HT-29 (cell line): ENCODE measurements at regions not wholly inside any gene's neighbourhood (a gene's known extent, or its start where the extent isn't known, plus 50 kb on each side); places are given as distances from the start of the nearest gene placed in this dataset.

Experiments used
- DNase-seq: peaks from one replicate; pipeline ENCODE4 v3.0.0-alpha.2; 2015; ENCODE audit warnings: low spot score

DNA sequence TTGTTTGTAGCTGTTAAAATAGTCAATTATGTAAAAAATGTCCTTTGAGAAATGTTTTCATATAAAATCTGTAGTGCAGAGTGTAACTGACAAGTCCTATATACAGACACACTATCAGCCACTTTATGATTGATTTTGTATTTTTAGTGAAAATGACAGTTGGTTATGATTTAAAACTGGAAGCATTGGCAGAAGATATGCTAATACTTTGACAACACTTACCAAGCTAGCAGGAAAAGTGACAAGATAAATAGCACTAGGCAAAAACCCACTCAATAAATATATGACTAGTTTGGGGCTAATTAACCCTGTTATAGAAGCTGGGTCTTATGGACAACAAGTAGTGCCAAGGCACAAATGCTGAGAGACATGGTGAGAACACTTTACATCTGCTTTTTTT lies 772.9 kb upstream of the NOVA1 start:
- DNase-seq = no peak

DNA sequence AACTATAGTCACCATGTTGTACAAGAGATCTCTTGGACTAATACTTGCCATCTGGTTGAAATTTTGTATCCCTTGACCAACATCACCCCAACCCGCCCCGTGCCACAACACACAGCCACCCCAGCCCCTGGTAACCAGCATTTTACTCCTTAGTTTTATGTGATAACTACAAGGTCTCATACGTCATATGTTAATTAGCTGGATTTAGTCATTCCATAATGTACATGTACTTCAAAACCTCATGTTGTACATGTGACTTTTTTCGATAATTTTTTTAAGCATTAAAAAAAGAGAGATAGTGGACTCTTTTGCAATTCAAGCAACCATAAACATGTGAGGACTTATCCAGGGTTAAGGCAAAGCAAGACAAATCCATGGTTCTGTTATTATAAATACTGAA lies 773.4 kb upstream of the NOVA1 start:
- DNase-seq = no peak

DNA sequence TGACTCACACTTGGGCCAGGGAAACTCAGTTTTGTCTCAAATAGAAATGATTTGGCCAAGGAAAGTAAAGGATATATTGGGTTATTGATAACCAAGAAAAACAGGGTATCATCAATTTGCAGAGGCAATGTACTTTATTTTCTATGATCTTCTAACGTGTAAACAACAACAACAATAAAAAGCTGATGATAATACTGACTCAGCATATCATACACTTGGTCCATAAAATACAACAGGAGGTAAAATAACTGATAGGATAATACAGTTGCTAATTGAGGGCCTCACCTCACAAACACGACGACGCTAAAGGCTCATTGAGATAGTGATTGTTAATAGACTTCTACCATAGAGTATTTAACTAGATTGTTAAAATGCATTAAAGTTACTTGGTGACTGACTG lies 774.0 kb upstream of the NOVA1 start:
- no peak for DNase-seq

DNA sequence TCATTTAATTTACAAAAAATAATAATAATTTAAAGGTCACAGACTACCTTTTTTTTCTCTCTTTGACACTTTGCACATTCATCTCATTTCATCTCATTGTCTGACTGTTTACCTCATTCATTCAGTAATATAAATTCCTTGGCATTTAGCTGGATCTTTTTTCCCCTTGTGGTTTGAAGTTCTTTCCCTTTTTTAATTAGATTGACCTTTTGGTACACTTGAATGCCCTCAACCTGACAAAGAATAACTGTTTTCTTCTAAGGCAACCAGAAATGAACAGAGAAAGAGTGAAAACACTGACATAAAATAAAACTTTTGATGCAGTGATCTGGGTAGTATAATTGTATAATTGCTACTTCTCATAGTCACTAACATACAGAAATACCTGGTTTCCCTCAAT lies 774.9 kb upstream of the NOVA1 start:
- no peak for DNase-seq

DNA sequence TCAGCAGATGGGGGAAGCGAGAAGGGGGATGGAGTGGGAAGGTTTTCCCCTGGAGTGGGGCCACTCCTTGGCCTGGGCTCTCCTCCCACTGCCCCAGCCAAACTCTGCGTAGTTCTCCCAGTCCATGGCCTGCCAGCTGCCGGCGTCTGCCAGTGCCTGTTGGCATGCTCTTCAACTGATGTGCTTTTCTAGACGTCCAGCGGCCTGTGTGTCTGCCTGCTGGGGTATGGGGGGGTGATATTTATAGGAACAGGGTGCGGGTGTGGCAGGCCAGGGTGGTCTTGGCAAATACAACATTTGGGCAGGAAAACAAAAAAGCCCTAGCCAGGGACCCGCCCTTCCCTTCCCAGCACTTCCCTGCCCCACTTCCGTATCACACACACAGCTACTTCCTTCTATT lies 786.3 kb upstream of the NOVA1 start:
- DNase-seq = no peak

DNA sequence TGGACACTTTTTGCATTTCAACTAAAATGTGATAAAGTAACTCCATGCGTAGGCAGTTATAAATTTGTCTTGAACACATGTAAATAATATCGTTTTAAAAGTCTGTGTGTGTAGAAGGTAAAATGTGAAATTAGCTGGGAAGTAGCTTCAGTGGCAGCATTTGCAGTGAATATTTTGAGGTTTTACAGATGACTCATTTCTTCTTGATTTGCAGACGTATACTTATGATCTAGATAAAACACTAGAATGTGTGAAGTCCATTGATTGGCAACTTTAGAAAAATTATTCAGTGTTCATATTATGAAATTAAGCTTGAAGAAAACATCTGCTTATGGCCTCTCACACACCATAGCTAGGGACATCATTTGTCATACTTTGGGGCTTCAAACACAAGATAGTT lies 788.6 kb upstream of the NOVA1 start:
- DNase-seq = no peak

DNA sequence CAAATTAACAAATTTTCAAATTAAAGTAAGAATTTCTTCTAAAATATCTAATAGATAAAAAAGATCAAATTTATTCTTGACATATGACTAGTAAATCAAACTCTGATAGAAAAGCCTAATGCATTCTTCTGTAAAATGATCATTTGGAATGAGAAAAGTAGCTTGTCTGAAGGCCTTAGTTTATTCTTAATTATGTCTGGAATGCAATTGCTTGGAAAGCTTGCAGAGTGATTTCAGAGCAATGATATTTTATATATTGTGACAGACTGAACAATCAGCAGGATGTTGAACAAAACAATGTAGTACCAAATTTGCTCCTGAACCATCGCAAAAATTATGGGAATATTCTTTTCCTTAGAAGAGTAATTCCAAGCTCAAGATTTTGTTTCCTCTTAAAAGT lies 789.6 kb upstream of the NOVA1 start:
- DNase-seq = no peak

DNA sequence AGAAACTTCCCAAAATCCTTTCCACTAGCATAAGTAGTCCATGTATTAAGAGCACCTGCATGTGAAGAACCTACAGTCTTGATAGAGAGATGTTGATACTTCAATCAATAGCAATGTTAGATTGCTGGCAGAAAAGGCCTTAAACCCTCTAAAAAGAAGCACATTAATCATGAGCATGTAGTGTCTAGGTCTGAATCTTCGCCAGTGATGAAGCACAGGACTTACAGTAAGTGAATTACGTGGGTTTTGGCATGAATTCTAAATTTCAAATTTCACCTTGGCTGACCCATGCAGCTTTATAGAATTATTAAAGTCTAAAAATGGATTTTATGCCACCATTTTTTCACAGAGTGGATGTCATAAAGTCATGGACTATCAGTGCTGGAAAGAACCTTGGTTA lies 791.6 kb upstream of the NOVA1 start:
- no peak for DNase-seq

DNA sequence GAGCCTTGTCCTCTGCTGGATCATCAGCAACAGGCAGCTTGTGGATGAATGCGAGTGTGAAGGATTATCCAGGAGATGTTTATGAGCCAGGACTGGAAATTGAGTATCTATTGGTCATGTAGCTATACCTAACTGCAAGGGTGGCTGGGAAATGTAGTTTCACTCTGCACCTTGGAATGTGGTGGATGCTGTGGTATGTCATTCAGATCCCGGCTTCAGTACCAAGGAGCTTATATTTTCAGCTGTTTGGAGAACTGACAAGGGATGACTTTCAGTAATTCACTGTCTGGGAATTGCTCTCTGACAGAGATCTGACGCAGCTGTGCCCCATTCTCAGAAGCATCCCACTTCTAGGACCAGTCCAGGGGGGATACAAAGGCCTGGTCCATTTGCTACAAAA lies 792.3 kb upstream of the NOVA1 start:
- no peak for DNase-seq

DNA sequence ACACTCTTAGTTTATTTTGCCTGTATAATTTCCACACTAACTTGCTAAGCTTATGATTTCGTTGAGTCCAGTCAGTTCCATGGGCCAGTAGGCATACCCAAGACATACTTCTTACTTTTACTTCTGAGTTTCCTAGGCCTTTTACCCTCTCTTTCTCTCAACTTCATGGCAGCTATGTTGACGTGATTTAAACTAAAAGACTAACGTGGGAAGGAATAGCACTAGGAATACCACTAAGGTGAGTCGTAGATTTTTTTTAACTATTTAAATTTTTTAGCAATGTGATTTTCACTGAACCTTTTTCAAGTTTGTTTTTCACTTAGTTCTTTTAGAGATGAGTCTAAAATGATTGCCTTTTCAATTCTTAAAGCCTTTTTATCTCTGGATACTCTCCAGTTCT lies 793.5 kb upstream of the NOVA1 start:
- no peak for DNase-seq

DNA sequence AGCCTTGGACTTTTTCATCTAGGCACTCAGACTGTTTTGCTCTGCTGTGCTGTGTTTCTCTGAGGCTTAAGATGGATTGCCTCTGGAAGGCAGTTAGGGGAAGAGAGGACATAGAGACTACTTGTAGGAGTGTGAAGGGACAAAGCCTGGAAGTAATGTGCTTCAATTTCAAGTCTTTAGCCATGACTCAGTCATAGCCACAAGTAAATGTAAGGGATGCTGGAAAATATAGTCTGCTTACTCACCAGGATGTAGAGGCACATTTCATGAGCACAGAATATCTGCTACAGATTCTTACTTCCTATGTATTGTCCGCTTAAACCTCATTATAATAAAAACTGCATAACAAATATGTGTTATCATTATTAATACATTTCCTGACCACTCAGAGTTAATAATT lies 794.3 kb upstream of the NOVA1 start:
- DNase-seq = no peak

DNA sequence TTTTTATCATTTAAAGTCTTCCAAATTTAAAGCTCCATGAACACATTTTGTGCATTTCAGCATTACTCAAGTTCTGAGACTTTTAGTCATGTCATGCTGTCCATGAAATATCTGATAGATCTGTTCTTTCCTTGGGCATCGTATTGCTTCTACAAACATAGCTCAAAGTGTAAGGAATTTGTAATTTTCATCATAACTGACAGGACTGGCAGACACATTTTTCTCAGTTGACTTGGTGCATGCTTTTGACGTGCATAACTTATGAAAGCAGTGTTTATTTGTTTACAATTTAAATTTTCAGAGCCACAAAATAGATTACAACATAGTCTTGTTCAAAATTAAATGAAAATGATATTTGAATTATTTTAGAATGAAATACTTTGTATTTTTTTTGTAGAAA lies 812.1 kb upstream of the NOVA1 start:
- DNase-seq = no peak

DNA sequence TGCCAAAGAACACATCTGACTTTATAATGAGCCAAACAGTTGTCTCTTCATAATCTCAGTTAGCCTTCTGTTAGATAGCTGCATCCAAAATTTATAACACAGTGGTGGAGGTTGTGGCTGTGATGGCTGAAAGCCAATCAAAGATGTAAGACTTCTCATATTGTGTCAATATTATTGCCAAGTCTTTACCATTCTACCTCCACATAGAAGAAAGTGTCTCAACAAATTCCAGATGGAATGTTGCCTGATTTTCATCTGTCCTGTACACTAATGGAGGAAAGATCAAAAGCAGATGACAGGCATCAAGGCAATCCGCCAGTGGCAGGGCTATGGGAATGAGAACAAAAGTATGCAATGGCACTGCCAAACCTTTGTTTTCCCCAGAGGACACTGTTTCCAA lies 813.1 kb upstream of the NOVA1 start:
- no peak for DNase-seq

DNA sequence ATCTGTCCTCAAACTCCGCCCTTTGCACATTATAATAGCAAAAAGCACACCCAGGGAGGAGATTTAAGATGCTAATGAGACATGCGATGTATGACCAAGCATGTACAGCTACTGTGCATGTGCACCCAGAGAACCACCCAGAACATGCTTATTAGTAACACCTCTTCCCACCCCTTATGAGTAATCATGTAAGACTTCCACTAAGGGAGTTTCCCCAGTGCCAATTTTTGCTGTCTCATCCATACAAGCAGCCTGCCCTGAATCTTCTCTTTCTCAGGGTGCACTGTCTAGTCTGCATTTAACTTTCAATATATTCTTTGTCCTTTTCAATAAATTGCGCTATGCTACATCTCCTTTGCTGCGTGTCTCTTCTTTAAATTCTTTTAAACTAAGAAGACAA lies 830.0 kb upstream of the NOVA1 start:
- peak; percentile 7 for DNase-seq

DNA sequence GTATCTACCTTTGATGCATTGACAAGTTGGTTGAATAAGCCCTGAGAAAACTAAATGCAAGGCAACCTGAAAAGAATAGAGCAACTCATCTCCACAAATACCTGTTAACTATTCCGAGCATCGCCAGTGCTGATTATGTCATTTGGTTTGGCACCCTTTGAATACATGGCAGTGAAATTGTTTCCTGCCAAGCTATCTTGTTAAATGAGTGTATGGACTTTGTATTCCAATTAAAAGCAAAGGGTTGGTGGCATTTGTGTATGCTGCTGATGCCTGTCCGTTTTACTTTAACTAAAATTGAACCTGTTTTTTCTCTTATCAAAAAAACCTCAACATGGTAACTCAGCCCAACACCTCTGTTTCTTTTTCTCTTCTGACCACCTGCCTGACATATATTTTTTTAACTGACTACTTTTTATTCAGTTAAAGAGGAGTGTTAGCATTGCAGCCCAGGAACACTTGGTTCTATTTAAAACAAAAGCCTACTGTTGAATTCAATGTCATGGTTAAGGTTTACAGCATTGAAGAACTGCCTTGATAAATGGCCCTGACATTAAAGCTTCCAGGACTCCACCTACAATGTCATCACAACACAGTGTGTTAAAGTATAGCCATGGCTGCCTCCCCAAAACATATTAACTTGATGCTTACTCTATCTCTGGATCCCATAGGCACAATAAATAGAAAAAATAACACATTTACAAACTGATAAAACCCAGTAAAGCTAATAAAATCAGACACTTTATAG lies 838.3 kb upstream of the NOVA1 start:
- DNase-seq = no peak

DNA sequence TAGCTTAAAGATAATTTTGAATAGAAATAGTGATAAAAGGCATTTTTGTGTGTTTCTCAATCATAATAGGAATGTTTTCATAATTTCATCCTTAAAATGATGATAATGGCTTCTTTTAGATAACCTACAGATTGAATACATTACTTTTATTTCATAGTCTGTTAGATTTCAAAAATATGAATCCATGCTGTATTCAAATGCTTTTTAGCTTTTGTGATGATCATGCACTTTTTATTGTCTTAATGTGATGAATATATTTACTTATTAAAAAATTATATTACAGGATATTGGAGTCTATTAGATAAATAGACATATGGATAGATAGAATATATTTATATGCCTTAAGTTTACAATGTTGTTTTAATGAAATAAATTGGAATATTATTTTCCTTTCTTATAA lies 886.8 kb upstream of the NOVA1 start:
- no peak for DNase-seq

DNA sequence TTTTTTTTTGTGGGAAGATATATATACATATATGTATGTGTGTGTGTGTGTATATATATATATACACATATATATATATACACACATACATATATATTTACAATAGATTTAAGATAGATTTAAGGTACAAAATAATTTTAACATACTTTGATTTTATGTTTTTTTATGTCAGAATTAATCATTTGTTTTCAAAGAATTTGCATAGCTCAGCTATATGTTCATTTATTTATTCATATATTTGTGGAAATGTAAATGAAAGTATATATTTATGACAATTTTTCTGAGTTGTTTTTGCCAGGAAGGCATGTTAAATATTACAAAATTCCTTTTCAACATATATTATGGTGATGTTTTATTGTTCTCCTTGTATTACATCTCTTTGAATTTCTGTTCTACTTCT lies 887.4 kb upstream of the NOVA1 start:
- DNase-seq = no peak

DNA sequence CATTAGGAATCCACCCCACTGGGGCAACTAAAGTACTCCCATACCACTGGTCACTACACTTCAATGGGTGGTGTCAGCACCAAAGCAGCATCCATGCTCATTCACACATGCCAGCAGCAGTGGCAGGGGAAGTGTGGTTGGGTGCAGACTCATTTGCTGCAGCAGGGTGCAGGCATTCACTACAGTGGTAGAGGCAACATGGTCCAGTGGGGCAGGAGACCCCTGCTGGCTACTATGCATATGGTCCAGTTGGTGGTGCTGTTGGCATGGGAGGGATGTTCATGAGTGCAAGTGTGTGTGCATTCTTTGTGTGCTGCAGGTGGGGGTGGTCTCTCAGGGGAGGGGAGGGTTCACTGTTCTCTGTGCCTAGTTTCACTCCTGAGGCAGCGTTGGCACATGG lies 908.4 kb upstream of the NOVA1 start:
- DNase-seq = no peak

DNA sequence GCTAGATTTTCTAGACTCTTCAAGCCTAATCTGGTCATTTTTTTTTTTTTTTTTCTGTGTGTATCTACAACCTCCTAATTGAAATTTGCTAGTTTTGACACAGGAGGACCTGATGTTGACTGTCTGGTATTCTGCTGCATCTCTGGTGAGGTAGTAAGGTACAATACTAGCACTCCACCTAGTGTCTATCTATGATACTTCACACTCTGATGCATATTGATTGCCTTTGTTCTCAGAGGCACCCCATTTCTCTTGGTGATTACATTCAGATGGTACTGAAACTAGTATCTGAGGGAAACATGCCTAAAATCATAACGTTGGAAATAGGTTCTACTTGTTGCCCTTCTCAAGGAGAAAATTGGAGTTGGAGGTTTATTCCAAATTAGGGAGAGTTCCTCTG lies 930.5 kb upstream of the NOVA1 start:
- DNase-seq = peak; percentile 35

DNA sequence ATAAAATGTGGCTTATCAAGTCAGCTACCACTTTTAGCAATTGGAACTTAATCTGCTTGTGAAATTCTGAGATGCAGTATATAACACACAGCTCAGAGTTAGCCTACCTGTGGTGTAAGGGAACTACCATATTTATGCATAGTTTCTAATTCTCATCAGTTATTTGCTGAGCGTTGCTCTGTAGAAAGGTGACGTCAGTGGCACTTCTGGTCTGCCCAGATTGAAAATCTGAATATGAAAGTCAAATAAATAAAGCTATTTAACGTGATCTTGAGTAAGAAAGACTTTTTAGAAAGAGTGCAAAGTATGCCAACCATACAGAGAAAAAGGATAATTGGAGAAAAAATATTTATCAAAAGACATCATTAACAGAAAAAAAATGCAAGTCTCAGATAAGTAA lies 938.9 kb upstream of the NOVA1 start:
- no peak for DNase-seq

DNA sequence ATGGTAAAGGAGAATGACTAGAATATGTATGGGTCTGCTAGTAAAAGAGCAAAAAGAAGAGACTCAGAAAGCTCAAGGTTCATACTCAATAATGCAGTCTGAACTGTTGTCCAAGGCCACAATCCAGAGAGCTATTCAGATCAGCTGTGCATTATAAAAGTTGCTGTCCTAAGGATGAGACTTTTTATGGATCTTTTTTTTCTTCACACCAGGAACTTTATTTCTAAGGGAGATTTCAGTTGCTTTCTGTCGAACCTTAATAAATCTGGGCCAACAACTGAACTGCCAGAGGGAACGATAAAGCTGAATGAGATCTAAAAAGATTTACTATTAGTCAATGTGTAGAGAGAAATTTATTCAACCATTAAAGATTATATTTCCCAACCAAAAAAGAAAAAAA lies 948.3 kb upstream of the NOVA1 start:
- no peak for DNase-seq

DNA sequence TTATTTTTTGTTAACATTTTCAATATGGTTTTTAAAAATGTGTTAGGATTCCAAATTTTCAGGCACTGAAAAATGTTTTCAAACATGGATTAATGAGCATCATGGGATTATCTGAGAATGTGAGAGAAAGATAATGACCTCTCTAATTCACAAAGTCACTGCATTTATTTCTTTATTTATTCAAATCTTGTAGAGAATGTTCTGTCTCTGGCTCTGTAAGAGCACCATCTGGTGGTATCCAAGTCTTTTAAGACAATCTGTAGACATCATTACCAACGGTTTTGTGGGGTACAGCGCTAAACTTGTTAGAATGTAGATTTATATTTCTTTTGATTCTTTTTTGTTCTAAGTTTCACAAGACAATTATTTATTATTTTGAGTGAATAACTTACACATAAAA lies 956.0 kb upstream of the NOVA1 start:
- peak; percentile 3 for DNase-seq

DNA sequence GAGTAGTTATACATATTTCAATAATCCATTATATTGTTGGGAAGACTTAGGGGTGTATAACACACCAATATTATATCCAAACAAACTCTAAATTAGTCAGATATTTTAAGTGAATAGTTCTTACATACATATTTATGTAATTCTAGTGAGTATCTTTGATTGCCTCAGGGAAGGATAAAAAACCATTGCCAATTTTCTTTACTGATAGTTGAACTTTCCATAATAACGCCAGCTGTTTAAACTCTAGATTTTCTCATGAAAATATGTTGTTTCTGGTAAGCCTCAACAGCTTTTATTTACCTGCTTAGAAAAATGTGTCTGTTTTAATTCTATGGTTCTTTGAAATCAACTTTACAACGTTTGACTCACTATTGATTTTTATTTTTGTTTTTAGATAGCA lies 959.6 kb upstream of the NOVA1 start:
- DNase-seq = no peak

DNA sequence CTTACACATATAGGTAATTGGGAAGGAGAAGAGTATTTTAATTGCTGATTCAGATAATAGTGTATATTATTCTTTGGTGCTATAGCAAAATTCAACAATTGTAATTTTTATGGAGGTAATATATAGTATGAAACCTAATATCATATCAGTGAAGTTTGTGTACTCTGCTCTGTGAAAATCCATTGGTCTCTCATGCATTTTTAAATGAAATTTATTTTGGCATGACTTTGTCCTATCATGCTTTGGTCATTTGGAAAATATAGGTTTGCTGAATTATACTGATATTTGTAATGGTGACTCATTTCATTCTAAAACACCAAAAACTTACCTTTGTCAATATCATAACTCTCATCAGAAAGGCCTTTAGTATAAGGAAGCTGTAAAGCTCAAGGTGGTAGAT lies 962.0 kb upstream of the NOVA1 start:
- no peak for DNase-seq
